Keratinocyte (primary cell): ENCODE measurements at regions not wholly inside any gene's neighbourhood (a gene's known extent, or its start where the extent isn't known, plus 50 kb on each side); places are given as distances from the start of the nearest gene placed in this dataset.

Source experiments
- EZH2 ChIP-seq: IDR thresholded peaks from one replicate; pipeline ENCODE4 v1.6.1; 2012; ENCODE audit warnings: inconsistent platforms, mild to moderate bottlenecking, low read length, moderate library complexity
- TF ChIP-seq, protein P1 (sequence below), 3 experiments: IDR thresholded peaks in 1 of 3; conservative IDR thresholded peaks in 1 of 3; optimal IDR thresholded peaks in 1 of 3; 2 replicates in 2 of 3; 3 replicates in 1 of 3; pipeline versions ENCODE3 to v1.5.1; 2011; ENCODE audit warnings: low read length in 3 of 3, mild to moderate bottlenecking in 3 of 3, moderate library complexity in 2 of 3, control low read depth in 1 of 3, inconsistent platforms in 1 of 3; ENCODE audit not compliant: insufficient read depth in 2 of 3; ENCODE audit errors: extremely low read depth in 1 of 3

DNA sequence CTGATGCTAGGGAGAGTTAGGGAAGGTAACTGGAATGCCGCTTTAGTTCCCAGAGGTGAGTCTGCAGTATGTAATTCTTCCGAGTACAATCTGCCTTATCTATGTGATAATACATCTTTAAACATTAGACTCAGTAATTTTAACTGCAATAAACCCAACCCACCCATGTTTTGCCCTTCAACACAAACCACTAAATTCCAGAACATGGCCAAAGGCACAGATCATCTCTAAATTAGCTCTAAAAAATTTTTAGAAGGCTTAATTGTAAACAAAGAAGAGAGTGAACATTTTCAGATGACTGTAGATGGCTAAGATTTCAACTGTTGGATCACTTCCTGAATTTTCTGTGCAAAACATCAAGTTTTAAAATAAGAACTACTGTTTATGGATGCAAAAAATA, 488.7 kb upstream of the ID2 start:
- TF ChIP-seq, protein P1, sequence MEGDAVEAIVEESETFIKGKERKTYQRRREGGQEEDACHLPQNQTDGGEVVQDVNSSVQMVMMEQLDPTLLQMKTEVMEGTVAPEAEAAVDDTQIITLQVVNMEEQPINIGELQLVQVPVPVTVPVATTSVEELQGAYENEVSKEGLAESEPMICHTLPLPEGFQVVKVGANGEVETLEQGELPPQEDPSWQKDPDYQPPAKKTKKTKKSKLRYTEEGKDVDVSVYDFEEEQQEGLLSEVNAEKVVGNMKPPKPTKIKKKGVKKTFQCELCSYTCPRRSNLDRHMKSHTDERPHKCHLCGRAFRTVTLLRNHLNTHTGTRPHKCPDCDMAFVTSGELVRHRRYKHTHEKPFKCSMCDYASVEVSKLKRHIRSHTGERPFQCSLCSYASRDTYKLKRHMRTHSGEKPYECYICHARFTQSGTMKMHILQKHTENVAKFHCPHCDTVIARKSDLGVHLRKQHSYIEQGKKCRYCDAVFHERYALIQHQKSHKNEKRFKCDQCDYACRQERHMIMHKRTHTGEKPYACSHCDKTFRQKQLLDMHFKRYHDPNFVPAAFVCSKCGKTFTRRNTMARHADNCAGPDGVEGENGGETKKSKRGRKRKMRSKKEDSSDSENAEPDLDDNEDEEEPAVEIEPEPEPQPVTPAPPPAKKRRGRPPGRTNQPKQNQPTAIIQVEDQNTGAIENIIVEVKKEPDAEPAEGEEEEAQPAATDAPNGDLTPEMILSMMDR (optimal IDR thresholded peaks at IDR 0.05 in 1 of 3, IDR thresholded peaks at IDR 0.05 in 1 of 3, conservative IDR thresholded peaks at IDR 0.05 in 1 of 3; ENCODE audit: extremely low read depth in 1 of 3, insufficient read depth in 2 of 3, low read length in 3 of 3): no peak
- TF ChIP-seq EZH2: no peak
